GM21515 (cell line): ENCODE measurements at regions not wholly inside any gene's neighbourhood (a gene's known extent, or its start where the extent isn't known, plus 50 kb on each side); places are given as distances from the start of the nearest gene placed in this dataset.
"Not testable (repeated sequence)": the region's sequence is repeated elsewhere in the genome, so short reads cannot be mapped to it uniquely, and the experiment has no call there.

Experiments used
- ATAC-seq: cut with Tn5 transposase; IDR thresholded peaks from one replicate; pipeline ENCODE4 v1.9.1; 2021; ENCODE audit not compliant: unreplicated experiment

DNA sequence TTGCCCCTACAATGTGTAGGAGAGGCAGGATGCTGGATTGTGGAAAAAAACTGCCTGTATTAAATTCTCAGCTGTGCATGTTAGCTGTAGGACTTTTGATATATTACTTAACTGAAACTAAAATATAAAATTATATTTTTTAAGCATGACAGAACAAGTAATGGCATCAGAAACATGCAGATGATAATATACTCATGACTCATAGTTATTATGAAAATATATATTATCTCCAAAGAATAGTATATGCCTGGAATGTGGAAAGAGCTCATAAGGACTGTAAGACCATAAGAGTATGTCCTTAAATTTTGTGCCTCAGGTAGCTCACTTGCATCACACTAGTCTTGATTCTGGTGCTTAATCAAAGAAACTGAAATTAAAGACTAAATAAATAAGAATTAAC lies 1100.6 kb downstream of the TECRL start:
- no peak for ATAC-seq

- no peak for ATAC-seq
Observed at GRCh38 chr4:63302792-63303191, 1106.5 kb downstream of the TECRL start.

DNA sequence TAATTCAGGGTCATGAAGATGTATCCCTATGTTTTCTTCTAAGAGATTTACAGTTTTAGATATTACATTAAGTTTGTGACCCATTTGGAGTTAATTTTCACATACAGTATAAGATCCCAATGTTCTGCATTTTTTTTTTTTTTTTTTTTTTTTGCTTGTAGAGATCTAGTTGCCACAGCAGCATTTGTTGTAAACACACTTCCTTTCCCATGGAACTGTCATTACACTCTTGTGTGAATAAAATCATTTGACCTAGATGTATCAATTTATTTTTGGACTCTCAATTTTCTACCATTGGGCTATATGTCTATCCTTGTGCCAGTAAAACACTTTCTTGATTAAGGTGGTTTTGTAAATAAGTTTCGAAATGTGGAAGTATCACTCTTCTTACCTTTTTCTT lies 1107.2 kb downstream of the TECRL start:
- ATAC-seq = no peak

DNA sequence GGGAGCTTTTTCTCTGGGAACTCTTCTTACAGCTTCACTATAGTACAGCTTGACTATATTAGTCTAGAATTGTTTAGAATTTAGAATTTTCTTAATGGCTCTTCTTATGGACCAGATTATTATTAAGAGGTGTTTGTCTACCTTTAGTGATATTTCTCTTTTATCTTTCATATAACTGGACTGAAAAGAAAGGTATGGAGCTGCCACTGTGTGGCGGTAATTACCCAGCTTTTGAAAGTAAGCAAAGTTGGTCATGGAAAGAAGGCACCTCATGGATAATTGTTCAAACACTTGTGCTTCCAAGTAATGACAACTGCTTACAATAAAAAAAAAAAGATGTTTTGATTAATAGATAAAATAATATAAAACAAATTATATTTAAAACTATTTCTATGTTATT lies 1112.5 kb downstream of the TECRL start:
- ATAC-seq = no peak

- ATAC-seq = no peak
Observed at GRCh38 chr4:63275491-63275890, 1133.8 kb downstream of the TECRL start.

- ATAC-seq = no peak
Observed at GRCh38 chr4:63269156-63269555, 1140.1 kb downstream of the TECRL start.

GRCh38 chr4:63233671-63234070 lies 1175.6 kb downstream of the TECRL start:
- ATAC-seq = no peak

DNA sequence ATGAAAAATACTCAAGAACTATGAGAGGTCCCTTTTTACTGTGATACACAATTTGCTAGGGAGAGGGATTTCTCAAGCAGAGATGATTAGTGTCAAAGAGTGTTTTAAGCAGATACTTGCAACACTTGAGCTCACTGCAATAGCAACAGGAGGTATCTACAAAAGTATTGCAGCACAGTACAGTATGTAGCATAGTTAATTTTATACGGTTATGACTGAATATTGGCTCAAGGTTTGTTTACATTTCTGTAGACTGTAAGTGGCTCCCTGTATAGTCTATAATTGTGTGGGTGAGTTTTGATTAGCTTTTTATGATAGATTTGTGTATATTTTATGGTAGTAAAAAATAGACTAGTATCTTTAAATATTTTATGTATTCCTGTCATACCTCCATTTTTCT lies 1177.2 kb downstream of the TECRL start:
- ATAC-seq = no peak

DNA sequence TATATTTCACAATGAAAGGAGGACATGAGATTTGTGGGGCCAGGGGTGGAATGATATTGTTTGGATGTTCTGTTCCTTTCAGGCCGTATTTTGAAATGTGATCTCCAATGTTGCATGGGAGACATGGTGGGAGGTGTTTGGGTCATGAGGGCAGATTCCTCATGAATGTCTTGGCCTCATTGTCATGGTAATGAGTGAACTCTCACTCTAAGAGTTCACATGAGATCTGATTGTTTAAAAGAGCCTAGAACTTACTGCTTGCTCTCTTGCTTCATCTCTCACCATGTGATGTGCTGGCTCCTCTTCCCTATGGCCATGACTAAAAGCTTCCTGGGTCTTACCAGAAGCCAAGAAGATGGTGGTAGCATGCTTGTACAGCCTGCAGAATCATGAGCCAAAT lies 1183.0 kb downstream of the TECRL start:
- ATAC-seq = no peak

DNA sequence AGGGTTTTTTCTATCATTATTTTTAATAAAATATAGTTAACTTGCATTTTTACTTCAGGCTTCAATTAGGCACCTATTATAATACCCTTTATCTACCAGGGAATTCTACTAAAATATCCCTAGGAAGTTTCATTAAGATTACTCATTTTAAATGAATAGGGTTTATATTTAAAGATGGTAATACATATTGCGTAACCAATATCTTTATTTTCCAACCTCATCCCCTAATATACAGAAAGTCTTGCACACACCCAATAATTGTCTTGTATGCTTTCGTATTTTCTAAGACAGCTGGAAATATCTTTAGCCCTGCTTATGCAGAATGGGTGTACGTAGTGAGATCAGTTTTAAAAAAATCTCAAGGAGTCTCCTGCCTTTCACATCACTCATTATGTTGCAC lies 1186.8 kb downstream of the TECRL start:
- ATAC-seq = no peak

GRCh38 chr4:63221477-63221876 lies 1187.8 kb downstream of the TECRL start:
- no peak for ATAC-seq

- no peak for ATAC-seq
Observed at GRCh38 chr4:63218856-63219255, 1190.4 kb downstream of the TECRL start.

- ATAC-seq = no peak
Observed at GRCh38 chr4:63214076-63214475, 1195.2 kb downstream of the TECRL start.

DNA sequence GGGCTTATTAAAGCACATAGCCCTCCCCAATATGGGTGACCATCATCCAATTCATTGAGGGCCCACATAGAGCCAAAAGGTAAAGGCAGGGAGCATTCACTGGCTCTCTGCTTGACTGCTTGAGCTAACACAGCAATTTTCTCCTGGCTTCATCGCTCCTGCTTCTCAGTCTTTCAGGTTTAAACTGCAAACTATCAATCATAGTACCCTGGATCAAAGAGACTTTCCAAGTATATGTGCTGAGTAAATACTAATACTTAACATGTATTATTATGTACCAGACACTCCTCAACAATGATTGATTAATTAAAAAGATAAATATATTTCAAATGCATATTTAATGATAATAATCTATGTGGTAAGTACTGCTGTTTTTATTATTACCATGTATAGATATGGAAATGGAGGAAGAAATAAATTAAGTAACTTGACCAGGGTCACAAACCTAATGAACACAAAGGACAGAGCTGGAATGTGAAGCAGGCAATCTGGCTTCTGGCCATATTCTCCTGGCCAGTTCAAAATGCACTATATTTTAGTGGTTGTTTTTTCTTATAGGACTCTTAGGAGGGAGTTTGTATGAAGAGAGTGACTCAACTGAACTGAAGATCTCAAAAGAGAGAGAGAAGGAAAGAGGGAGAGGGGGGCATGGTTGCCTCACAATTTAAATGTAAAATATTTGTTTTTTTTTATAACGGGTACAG lies 1197.3 kb downstream of the TECRL start:
- no peak for ATAC-seq

GRCh38 chr4:63211375-63211774 lies 1197.9 kb downstream of the TECRL start:
- ATAC-seq = no peak

DNA sequence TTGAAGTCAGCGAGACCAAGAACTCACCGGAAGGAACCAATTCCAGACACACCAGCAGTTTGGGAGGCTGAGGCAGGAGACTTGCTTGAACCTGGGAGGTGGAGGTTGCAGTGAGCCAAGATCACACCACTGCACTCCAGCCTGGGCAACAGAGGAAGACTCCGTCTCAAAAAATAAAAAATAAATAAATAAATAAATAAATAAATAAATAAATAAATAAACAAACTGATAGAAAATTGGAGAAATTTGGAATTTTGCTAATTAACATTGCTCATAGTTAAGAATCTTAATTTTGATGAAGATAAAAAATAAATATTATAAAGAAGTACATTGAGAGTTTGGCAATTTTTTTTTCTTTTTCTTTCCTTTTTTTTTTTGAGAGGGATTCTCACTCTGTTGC lies 1216.2 kb downstream of the TECRL start:
- ATAC-seq = not testable (repeated sequence)

- no peak for ATAC-seq
Observed at GRCh38 chr4:63171341-63171740, 1237.9 kb downstream of the TECRL start.

DNA sequence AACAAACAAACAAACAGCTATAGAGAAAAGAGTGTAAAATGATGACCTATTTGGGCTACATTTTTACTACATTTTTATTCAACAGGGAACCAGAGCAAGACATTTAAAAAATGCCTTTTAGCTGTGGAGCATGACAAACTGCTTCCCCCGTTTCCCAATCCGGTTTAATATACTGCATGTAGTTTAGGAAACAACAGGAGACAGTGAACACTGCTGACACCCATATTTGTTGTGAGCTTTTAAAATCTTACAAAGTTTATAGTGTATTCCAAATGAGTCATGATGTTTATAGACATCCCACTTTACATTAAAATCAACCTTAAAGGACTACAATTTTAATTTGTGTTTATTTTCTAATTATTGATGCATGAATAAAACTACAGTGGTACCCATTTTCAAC lies 1238.3 kb downstream of the TECRL start:
- no peak for ATAC-seq

GRCh38 chr4:63169836-63170235 lies 1239.4 kb downstream of the TECRL start:
- no peak for ATAC-seq

DNA sequence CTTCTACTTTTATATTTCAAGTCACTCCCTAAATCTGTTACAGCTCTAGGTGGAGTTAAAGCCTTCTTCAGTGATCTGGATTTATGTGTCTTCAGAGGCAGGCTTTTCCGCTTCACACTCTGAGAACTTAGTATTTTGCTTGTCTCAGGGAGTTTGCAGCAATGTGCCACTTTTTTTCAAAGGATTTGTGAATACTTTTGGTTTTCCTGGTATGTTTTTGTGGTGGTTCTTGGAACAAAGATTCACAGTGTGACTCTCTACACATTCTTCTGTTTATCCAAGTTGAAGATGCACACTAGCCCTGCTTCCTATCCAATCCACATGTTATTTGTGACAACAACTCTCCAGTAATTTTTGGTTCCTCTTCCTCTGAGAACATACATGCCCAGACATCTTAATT lies 1253.7 kb downstream of the TECRL start:
- no peak for ATAC-seq

DNA sequence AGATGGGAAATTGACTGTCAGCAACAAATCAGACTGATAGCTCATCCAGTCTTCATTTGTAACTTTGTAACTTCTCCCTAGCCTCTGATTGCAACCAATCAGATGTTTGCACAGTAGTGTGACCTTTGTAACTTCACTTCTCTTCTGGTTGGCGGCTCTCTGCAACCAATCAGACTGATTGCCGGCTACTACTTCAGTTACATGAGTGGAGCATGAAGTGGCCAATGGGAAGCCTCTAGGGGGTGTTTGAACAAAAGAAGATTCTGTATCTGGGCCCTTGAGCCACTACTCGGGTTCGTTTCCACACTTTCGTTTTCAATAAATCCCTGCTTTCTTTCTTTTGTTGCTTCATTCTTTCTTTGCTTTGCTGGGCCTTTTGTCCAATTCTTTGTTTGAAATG lies 1285.8 kb downstream of the TECRL start:
- ATAC-seq = no peak

DNA sequence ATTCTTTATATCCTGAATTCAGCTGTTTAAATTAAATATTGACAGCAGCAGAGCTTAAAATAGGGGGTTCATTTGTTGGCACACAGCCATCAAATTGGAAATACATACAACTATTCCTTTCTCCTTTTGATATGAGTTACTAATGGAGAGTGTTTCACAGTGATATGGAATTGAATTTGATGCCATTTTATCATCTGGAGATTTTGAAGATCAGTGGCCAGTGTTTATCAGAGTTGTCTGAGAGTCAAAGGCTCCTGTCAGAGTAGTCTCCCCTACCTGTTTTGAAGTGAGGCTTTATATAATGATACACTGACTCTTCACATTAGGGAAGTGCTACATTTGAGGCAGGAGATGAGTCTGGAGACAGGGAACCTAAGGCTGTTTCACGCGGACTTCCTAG lies 1286.3 kb downstream of the TECRL start:
- ATAC-seq = no peak

GRCh38 chr4:63106600-63106999 lies 1302.7 kb downstream of the TECRL start:
- ATAC-seq = no peak
